ENCODE measurements at regions not wholly inside any gene's neighbourhood (a gene's known extent, or its start where the extent isn't known, plus 50 kb on each side); places are given as distances from the start of the nearest gene placed in this dataset.
"Not testable (repeated sequence)": the region's sequence is repeated elsewhere in the genome, so short reads cannot be mapped to it uniquely, and the experiment has no call there.

DNA sequence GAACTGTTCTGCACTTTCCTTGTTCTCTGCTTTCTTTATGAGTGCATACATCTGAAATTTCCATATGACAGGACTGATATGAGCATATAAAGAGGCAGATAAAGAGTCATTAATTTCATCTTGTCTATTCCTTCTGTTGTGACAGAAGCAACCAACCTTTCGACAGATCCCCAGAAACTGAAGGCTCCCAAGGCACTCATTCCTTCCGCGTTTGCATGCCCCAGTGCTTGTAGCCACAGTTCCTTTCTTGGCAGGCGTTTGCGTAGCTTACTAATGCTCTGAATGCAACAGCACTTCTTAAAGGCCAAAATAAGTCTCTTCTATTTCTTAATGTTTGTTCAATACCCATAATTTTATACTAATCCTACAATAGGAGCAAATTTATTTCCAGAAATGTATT is 94.0 kb upstream of the TBL1X start:
- no peak for DNase-seq (ENCODE audit: extremely low read depth, low read depth)

DNA sequence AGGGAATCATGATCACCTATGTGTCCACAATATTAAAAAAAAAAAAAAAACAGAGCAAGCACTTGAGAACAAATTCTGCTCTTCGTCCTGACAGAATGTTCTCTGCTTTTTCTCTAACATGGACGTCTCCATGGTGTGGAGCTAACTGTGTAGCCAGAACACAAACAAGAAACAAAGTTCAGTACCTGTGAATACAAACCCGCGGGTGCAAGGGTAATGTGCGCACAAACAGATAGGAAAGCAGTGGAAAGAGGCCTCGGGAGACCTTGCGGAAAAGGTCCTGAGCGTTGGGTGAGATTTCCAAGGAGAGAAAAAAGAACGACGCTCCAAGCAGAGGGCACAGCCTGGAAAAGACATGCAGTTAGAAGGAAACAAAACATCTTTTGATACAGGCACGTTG is 92.0 kb upstream of the TBL1X start:
- DNase-seq (ENCODE audit: extremely low read depth, low read depth) = no peak

DNA sequence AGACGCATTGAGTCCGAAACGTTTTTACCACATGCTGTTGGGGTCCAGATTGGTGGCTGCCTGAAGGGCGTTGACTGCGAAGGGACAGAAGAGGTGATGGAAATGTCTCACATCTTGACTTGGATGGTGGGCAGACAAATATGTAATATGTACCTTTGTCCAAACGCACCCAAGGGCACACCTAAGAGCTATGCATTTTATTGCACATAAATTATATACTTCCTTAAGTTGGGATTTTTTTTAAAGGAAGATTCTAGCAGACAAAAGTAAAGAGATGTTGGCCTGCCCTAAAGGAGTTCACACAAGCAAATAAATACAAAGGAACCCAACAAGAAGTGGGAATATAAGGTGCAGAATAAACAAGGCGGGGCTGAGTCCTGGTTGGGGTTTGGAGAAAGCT is 91.1 kb upstream of the TBL1X start:
- DNase-seq (ENCODE audit: extremely low read depth, low read depth) = no peak

DNA sequence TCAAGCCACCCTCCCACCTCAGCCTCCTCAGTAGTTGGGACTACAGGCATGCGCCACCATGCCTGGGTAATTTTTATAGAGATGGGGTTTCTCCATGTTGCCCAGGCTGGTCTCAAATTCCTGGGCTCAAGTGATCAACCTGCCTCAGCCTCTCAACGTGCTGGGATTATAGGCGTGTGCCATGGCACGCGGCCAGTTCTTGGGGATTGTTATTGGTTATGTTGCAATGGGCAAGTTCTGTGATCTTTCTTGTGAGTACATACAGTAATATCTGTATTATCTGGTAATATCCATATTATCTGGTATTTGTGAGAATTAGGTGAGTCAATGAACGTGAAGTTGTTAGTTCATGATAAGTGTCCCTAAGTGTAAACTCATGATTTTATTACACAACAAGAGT is 90.3 kb upstream of the TBL1X start:
- DNase-seq (ENCODE audit: extremely low read depth, low read depth) = no peak

DNA sequence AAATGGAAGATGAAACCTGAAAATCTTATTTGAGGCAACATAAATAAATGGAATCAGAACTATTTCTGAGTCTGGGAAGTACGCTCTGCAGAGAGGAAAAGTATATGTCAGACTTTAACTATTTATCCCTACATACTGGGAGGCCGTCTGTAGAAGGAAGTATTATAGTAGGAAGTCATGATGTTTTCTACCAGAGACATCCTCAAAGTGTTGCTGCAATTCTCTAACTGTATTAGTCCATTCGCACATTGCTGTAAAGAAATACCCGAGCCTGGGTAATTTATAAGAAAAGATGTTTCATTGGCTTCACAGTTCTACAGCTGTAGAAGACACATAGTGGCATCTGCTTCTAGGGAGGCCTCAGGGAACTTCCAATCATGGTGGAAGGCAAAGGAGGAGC is 88.7 kb upstream of the TBL1X start:
- no peak for DNase-seq (ENCODE audit: extremely low read depth, low read depth)

DNA sequence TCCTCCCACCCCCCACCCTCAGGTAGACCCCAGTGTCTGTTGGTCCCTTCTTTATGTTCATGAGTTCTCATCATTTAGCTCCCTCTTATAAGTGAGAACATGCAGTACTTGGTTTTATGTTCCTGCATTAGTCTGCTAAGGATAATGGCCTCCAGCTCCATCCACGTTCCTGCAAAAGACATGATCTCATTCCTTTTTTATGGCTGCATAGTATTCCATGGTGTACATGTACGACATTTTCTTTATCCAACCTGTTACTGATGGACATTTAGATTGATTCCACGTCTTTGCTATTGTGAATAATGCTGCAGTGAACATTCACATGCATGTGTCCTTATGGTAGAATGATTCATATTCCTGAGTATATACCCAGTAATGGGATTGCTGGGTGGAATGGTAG is 87.6 kb upstream of the TBL1X start:
- not testable (repeated sequence) for DNase-seq (ENCODE audit: extremely low read depth, low read depth)

DNA sequence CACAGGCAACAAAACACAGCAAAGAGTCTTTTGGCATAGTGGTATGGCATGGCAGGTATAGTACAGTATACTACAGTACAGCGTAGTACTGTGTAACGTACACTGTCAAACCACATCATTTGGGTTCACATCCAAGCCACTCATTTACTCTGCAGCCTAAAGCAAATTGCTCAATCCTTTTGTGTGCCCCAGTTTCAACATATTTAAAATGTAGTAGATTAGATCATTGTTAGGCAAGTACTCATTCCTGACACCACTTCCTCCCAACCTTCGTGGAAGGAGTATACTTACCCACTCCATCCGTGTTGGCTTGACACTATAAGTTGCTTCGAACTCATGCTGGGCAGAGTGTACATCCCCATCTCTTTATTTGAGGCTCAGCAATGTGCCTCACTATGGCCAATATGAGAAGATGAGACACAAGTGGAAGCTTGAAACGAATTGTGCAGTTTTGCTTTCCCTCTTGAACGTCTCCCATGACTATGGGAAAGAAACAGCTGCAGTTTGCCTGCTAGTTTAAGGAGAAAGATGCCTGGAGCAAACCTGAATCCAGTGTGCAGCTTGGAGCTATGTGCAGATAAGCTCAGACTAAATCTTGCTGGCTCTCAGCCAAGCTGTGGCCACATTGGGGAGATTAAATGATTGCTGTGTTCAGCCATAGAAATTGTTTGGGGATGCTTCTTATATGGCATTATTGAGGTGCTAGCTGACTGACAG is 85.7 kb upstream of the TBL1X start:
- no peak for DNase-seq (ENCODE audit: extremely low read depth, low read depth)

DNA sequence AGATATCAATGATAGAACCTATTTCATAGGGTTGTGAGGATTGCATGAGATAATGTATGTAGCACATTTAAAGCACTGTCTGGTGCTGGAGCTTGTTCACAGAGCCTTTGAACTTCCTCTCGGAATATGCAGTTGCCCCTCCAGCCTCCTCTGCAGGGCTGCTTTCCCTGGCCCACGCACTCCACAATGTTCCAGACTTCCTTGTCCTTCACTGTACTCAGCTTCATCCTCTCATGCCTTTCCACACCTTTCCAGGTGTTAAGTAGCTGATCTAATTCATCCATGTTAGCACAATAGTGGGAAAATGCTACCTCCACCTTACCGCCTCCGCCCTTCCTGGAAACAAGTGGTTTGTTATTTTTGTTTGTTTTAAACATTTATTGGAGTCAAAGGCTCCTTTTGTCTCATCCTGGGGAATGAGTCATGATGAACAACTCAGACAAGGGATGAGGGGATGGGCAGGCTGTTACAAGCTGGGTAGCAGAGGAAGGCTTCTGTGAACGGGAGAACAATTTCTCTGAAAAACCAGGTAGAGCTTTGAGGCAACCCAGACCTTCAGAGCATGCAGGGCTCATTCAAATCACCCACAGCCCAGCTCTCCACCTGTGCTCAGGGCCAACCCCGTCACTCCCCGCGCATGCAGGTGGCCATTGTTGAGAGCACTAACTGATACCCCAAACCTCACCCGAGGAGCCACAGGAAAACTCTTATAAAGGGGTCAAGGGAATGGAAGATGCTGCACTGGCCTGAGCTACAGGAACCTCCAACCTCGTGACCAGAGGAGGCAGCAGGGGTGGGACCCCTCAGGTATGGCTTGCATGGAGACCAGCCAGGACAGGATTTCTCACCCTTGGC is 84.9 kb upstream of the TBL1X start:
- no peak for DNase-seq (ENCODE audit: extremely low read depth, low read depth)

DNA sequence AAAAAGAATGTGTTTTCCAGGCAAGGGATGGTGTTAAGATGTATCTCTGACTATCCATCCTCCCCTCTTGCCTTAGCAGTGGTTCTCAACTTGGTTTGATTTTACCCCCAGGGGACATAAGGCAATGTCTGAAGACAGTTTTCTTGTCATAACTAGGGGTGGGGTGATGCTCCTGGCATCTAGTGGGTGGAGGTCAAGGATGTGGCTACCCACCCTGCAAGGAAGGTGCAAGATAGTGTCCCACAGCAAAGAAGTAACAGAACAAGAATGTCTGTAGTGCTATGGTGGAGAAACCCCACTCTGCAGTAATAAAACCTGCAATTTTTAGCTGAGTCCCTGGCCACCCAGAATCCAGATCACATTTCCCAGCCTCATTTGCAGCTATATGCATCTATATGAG is 81.2 kb upstream of the TBL1X start:
- no peak for DNase-seq (ENCODE audit: extremely low read depth, low read depth)

DNA sequence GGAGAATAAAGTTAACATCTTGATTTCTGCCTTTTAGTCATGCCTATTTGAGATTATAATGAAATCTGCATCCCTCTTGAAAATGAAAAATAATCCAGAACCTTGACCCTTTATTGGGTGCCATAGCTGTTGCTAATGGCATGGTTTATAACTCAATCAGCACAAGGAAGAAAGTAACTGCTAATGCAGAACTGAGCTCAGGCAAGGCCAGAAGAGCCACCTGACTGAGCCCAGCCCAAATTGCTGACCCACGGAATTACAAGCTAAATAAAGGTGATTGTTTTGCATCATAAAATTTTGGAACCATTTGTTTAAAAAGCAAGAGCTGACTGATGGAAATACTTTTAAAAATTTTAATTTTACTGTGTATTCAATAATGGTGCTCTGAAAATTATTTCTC is 76.4 kb upstream of the TBL1X start:
- no peak for DNase-seq (ENCODE audit: extremely low read depth, low read depth)

DNA sequence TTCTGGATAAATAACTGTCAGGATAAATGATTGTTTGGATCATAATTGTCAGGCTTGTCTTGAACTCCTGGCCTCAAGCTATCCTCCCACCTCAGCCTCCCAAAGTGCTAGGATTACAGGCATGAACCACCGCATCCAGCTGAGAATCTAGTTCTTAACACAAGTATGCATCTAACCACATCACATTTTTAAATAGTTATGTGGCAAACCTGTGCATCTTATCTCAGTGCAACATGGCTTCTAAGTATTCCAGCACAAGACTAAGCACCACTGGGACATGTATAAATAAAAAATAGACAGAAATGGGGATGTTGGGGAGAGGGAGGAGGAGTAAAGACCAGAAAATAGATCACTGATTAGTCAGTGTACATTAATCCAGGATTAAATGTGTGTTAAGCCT is 74.7 kb upstream of the TBL1X start:
- no peak for DNase-seq (ENCODE audit: extremely low read depth, low read depth)

DNA sequence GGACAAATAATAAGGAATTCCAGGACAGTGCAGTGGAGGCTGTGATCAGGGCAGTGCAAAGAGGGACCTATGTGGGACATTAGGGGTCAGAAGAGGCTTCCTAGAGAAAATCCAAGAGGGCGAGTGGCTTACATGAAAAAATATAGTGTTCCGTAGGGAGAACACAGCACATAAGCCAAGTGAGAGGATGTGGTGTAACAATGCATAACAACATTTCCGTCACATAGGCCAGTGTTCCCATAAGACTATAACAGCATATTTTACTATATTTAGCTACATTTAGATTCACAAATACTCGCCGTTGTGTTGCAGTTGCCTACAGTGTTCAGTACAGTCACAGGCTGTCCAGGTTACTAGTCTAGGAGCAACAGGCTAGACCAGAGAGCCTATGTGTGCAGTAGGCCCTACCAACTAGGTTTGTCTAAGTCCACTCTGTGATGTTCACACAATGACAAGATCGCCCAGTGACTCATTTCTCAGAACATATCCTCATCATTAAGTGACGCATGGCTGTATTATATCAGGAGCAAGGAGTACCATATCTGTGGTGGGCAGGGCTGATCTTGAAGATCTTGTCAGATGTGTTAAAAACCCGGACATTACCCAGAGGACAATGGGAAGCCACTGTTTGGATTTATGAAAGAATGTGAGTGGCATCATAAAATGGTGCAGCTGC is 74.0 kb upstream of the TBL1X start:
- DNase-seq (ENCODE audit: extremely low read depth, low read depth) = no peak

DNA sequence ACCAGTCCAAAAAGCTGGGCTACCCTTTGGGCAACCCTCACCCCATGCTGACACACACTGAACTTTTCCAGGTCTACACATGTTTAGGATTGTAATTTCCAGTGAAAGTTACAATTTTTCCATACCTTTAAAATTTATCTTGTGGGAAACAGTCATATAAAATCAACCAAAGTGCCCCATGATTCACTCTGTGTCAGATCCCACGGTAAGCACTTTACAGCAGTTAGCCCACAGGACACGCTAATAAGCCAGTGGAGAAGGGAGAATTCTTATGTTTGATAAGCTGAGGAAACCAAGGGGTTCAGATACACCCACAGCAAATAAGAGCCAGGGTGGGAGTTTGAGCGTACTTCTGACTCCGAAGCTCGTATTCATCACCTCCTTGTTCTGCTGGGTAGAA is 72.4 kb upstream of the TBL1X start:
- DNase-seq (ENCODE audit: extremely low read depth, low read depth) = no peak

DNA sequence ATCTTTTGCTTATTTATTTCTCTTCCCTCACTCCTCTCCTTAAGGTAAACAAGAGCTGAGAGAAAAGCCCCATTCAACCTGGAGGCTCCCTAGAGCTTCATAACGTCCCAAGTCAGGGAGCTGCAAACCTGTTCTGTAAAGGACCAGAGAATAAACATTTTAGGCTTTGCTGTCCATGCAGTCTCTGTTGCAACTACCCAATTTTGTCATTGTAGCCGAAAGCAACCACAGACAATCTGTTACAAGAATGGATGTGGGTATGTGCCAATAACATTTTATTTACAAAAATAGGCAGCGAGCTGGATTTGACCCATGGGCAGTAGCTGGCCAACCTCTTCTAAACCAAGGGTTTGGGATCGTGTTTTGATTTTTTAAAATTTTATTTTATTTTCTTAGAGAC is 71.3 kb upstream of the TBL1X start:
- DNase-seq (ENCODE audit: extremely low read depth, low read depth) = no peak

DNA sequence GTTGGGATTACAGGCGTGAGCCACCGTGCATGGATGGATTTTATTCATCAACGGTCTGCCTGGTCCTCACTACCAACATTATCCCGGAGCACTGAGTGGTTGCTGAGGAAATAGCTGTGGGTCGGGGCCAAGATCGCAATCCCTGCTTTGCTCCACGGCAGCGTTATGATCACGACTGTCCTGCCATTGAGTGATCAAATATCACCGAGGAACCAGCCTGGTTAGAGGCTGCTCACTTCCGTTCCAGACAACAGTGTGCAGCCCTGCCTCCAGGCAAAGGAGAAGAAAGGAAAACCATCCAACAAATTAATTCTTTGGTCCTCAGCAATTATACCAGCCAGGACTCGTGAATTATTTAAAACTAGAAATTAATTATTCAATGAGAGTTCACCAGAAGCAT is 70.6 kb upstream of the TBL1X start:
- DNase-seq (ENCODE audit: extremely low read depth, low read depth) = no peak

DNA sequence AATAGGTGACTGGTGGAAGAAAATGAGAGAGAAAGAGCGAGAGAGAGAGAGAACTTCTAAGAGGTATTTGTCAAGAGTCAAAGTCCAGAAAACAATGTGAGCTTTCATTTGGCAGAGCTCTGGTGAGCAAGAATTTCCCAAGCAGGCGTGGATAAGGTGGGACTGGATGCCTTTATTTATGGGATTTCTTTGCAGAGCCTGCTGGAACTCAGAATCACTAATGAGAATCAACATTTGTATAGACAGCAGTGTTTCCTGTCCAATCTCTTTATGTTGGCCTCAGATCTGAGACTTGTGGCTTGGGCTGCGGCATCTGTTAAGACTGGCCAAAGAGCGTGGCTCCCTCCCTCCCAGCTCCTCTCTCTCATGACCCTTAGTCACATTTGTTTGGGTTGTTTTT is 67.9 kb upstream of the TBL1X start:
- no peak for DNase-seq (ENCODE audit: extremely low read depth, low read depth)

DNA sequence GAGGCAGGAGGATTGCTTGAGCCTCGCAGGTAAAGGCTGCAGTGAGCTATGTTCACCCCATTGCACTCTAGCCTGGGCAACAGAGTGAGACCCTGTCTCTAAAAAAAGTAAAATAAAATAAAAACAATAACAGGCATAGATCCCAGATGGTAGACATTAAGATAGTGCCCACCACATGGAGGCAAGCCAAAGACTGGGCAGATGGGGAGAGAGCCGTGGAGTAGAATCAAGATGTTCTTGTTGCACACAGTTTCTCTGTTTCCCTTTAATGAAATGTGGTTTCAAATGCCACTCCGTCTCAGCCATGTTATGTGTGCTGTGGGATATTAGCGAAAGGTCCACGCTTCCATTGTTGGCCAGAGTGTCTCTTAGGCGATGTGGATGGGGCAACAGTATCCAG is 63.8 kb upstream of the TBL1X start:
- DNase-seq (ENCODE audit: extremely low read depth, low read depth) = no peak

DNA sequence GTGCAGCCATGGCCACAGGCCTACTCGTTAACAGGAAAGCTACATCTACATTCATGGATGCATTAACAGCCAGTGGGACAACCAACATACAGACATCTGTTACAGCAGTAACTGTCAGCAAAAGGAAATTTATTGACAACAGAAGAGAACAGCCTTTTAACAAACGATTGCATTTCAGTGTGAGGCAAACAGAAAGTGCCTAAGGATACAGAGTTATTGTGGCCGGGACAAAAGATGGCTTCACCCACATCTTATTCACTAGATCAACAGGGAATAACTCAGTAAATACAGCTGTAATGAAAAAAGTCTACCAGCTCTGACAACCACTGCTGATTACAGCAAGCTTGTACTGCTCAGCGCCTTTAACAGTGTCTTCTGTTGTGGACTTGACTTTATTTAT is 61.5 kb upstream of the TBL1X start:
- no peak for DNase-seq (ENCODE audit: extremely low read depth, low read depth)

DNA sequence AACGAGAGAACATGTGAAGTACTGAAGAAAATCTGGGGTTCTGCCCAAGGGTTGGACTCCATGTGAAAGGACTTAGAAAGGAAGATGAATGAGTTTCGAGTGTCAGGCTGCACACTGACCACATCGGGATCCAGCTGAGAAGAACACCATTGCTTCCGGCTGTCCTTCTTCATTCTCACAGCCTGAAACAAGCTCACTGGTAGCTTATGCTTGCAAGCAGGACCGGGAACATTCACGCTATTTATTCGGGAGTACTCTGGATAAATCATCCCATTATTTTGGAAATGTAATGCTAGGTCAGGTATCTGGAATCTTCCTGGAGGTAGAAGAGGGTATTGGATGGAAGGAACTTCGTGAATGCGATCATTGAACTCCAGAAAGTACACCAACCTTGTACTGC is 59.2 kb upstream of the TBL1X start:
- not testable (repeated sequence) for DNase-seq (ENCODE audit: extremely low read depth, low read depth)

DNA sequence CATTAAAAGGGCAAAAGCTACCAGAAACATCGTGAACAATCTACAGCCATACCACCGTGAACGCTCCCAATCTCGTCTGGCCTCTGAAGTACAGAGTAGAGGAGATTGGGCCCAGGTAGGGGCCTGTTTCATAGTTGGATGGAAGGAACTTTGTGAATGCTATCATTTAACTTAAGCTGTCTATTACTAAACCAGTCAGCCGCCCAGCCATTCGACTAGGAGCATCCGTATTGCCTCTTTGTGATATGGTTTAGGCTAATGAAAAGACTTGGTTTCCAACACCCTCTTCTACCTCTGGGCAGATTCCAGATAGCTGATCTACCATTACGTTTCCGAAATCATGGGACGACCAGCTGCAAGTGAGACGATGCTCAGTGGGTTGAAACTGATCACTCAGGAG is 54.0 kb upstream of the TBL1X start:
- DNase-seq (ENCODE audit: extremely low read depth, low read depth) = not testable (repeated sequence)

DNA sequence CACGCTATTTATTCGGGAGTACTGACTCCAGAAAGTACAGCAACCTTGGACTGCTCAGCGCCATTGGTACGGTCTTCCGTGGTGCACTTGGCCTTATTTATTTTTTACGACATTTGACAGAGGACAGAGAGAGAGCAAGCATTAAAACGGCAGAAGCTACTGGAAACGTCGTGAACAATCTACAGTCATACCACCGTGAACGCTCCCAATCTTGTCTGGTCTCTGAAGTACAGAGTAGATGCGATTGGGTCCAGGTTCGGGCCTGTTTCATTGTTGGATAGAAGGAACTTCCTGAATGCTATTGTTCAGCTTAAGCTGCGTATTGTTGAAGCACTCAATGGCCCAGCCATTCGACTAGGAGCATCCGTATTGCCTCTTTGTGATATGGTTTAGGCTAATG is 53.2 kb upstream of the TBL1X start:
- not testable (repeated sequence) for DNase-seq (ENCODE audit: extremely low read depth, low read depth)

DNA sequence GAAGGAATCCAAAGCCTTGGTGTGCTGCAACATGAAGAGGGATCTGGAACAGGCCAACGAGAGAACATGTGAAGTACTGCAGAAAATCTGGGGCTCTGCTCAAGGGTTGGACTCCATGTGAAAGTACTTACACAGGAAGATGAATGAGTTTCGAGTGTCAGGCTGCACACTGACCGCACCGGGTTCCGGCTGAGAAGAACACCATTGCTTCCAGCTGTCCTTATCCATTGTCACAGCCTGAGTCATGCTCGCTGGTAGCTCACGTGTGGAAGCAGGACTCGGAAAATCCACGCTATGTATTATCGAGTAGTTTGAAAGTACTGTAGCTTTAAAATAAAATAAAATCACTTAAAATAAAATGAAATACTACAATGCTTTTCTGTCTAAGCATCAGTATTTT is 50.4 kb upstream of the TBL1X start:
- no peak for DNase-seq (ENCODE audit: extremely low read depth, low read depth)

All from NCI-H460 (cell line).